LoVo (cell line): ENCODE measurements at regions not wholly inside any gene's neighbourhood (a gene's known extent, or its start where the extent isn't known, plus 50 kb on each side); places are given as distances from the start of the nearest gene placed in this dataset.

Source experiments
- DNase-seq: peaks from one replicate; pipeline ENCODE4 v3.0.0-alpha.2; 2016; ENCODE audit warnings: low spot score

GRCh38 chr4:180564026-180564425 is 1679.2 kb upstream of the TENM3 start:
- DNase-seq = no peak

DNA sequence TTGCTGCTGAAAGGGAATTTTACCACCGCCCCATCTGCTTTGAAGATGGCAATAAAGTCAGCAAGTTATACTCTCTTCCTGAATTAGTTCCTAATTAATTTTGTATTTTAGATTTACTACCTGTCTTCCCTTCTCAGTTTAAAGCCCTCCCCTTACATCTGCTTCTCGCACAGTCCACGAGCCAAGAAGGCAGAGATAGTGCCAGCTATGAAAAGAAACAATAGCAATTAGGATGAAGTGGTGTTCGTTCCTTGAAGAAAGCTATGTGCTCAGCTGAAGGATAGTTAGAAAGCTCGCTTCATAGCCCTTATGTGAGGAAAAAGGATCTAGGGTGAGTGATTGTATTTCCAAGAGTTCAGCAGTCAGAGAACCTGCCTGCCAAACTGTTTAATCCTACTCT is 1678.8 kb upstream of the TENM3 start:
- DNase-seq = no peak

- no peak for DNase-seq
Observed at GRCh38 chr4:180565856-180566431, 1677.3 kb upstream of the TENM3 start.

DNA sequence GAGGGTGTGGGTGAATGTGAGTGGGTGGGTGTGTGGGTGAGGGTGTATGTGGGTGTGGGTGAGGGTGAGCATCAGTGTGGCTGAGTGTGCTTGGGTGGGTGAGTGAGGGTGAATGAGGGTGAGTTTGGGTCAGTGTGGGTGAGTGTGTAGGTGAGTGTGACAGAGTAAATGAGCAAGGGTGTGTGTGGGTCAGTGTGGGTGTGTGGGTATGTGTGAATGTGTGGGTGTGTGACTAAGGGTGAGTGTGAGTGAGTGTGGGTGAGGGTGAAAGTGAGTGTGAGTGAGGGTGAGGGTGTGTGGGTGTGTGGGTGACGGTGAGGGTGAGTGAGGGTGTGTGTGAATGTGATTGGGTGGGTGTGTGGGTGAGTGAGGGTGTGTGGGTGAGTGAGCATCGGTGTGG is 1676.7 kb upstream of the TENM3 start:
- no peak for DNase-seq

- DNase-seq = no peak
Observed at GRCh38 chr4:180567080-180567479, 1676.1 kb upstream of the TENM3 start.

- DNase-seq = no peak
Observed at GRCh38 chr4:180571516-180572055, 1671.6 kb upstream of the TENM3 start.

DNA sequence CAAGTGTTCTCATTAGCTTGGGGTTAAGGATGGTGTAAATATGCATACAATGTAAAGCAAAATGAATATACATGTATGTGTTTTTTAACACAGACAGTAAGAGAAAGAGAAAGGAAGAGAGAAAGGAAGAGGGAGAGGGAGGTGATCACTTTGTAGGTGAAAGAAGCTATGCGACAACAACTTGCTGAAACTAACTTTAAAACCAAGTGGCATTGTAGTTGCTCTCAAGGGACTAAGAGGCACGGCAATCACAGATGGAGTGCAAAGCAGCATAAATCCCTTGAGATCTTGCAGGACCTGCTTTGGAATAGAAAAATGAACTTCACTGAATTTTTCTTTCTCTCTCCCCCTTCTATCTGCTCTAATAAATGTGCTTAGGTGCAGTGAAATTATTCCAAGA is 1665.0 kb upstream of the TENM3 start:
- no peak for DNase-seq

DNA sequence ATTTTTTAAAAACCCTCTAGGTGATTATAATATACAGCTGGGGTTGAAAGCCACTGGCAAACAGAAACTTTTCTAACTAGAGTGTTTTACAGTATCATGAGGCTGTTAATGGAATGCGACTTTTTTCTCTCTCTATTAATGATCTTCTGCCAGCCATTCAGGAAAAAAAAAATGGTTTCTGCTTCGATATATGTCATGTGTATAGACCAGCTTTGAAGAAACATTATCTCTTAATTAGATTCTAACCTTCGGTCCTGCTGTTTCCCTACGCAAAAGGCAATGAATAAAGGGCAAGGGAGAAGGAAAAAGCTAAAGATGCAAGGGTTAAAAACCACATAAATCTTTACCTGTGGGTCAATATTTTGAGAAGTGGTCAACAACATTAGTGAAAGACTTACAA is 1662.1 kb upstream of the TENM3 start:
- no peak for DNase-seq

DNA sequence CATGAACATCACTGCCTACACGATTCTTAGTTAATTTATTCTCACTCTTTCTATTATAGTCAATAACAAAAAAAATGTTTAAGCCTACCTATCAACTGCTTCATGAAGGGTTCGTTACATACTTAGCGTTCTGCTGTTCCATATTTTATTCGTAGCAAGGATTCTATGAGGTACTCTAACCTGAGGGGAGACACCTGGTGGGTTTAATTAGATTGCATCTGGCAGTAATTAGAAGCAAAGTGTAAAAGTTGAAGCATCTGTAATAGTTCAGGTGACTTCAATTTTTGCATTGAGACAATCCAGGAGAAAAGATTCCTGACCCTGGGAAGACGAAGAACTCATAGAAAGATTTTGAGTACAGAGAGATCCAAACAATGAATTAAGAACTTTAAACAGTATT is 1655.8 kb upstream of the TENM3 start:
- no peak for DNase-seq

- DNase-seq = no peak
Observed at GRCh38 chr4:180589575-180589974, 1653.6 kb upstream of the TENM3 start.

DNA sequence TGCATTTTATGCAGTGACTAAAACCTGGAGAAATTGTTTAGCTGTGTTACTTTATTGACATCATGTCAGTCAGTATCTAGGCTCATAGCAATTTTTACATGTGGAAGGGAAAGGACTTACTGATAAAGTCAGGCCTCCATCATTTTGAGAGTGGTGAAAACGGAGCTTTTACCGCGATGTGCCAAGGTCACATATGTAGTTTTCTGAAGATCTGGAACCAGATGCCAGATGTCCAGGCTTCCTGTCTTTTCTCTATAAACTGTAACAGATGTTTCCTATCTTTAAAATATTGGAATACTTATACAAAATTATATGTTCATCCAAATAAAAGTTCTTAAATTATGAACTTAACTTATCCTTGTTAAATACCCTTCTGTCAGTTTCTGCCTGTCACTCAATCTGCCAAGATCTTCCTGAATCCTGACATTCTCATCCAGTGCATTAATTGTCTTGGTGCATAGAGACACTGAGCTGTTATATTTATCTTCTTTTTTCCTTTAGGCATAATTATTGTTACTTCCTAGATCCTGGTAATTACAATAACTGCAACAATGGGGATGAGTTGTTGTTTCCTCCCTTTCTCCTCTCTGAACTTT is 1646.2 kb upstream of the TENM3 start:
- no peak for DNase-seq

DNA sequence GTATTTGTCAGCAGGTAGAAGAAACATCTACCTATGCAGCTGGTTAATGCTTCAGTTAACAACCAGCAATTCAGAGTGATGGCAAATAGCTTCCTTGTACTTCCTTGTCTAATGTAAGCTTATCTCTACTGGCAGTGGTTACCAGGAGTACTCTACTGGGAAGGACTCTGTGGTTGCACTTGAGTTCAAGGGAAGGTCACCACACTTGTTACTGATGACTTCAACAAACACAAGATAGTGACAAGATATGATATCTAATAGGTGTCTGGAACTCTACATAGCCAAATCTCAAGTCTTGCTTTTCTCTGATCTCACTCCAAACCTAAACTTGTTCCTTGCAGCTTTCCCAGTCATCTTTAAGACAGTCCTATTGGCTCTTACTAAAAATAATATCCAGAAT is 1644.9 kb upstream of the TENM3 start:
- DNase-seq = no peak

- no peak for DNase-seq
Observed at GRCh38 chr4:180603791-180604190, 1639.4 kb upstream of the TENM3 start.

DNA sequence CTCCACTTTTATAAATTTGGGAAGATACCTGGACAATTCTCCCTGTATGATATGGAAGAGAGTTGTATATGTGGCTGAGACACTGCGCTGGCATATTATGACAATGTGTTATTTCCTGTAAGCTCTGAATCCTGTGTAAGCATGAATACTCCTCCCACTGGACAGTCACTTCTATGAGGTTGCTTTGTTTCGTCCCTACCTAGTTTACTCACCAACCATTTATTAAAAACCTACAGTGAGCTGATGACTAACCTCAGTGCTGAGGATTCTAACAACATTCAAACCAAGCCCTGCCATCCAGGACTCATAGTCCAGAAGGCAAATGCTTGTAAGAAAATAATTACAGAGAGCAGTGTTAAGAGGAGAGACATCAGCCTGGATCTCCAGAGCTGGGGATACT is 1632.9 kb upstream of the TENM3 start:
- no peak for DNase-seq

- DNase-seq = no peak
Observed at GRCh38 chr4:180615746-180616145, 1627.5 kb upstream of the TENM3 start.

- DNase-seq = peak; percentile 3
Observed at GRCh38 chr4:180617196-180617595, 1626.0 kb upstream of the TENM3 start.

- no peak for DNase-seq
Observed at GRCh38 chr4:180618396-180618795, 1624.8 kb upstream of the TENM3 start.

DNA sequence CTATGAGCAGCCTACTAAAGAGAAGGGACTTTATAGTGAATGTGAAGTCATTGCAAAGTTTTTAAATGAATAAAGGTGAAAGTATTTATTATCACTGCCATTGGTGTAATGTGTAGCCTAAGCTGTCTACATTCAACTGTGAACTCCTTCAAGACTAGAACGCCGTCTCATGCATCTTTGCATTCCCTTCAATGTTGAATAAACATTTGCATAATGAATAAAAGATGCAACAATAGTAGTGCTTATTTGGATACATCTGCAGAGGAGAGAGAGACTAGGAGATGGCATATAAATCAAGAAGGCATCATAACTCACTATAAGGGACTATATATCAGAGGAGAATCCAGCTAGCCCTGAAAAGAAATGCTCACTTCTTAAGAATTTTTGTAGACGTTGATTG is 1623.8 kb upstream of the TENM3 start:
- DNase-seq = no peak

GRCh38 chr4:180622254-180622653 is 1620.9 kb upstream of the TENM3 start:
- no peak for DNase-seq

- no peak for DNase-seq
Observed at GRCh38 chr4:180625653-180626052, 1617.5 kb upstream of the TENM3 start.

DNA sequence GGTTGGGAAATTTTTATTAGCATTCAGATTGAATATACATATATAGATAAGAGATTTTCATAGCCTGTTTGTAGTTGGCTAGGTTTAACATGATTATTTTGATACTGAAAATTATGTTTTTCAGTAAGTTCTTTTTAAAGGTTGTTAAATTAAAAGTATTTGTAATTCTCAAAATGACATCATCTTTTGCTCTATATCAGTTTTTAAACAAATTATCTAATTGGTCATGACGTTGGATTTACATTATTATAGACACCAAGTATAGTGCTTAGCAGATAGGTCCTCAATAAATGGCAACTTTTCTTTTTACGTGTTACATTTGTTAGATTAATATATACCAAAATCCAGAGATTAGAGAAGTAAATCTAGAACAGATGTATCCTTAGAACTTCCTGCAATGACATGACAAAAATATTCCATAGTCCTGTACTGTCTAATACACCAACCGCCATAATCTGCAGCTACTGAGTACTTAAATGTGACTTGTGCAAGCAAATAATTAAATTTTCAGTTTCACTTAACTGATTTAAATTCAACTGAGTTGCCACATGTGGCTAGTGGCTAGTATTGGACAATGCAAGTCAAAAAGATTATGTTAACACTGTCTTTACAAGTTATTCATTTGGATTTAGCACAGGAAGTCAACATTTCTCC is 1613.1 kb upstream of the TENM3 start:
- DNase-seq = no peak

DNA sequence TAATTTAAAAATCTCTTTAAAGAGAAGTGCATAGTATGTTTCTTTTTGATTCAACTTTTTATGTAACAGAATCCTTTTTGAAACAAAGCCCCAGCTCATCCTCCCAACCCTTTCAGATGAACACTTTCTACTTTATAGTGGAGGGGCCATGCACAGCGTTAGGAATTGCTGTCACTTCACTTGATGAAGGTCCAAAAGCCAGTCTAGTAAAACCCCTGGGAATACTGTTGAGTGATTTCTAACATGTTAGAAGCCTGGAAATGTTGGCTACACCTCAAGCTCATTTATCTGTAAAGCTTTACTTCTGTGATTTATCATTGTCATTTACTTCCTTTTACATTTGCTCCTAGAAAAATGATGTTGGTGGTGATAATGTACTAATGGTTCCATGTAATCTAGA is 1608.9 kb upstream of the TENM3 start:
- DNase-seq = no peak

- DNase-seq = no peak
Observed at GRCh38 chr4:180635281-180635680, 1607.9 kb upstream of the TENM3 start.
